Central memory CD4-positive, alpha-beta T cell (primary cell): ENCODE measurements at regions not wholly inside any gene's neighbourhood (a gene's known extent, or its start where the extent isn't known, plus 50 kb on each side); places are given as distances from the start of the nearest gene placed in this dataset.

Source experiments
- DNase-seq: peaks from one replicate; pipeline ENCODE4 v3.0.0; 2022

GRCh38 chr10:14385596-14386593 is 55.2 kb upstream of the FRMD4A start:
- DNase-seq = no peak

- DNase-seq = no peak
Measured at GRCh38 chr10:14384915-14385314, 54.2 kb upstream of the FRMD4A start.

DNA sequence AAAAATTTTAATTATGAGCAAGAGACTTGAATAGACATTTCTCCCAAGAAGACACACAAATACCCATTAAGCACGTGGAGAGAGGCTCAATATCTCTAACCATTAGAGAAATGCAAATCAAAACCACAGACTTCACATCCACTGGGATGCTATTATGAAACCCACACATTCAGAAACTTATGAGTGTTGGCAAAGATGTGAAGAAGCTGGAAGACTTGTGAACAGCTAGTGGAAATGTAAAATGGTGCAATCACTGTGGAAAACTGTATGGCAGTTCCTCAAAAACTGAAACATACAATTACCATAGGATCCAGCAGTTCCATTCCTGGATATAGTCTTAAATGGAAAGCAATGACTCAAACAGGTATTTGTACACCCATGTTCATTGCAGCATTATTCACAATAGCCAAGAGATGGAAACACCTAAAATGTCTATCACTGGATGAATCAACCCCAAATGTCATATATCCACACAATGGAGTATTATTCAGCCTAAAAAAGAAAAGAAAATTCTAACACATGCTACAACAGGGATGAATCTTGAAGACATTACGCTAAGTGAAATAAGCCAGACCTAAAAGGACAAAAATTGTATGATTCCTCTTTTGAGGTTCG is 53.5 kb upstream of the FRMD4A start:
- no peak for DNase-seq

DNA sequence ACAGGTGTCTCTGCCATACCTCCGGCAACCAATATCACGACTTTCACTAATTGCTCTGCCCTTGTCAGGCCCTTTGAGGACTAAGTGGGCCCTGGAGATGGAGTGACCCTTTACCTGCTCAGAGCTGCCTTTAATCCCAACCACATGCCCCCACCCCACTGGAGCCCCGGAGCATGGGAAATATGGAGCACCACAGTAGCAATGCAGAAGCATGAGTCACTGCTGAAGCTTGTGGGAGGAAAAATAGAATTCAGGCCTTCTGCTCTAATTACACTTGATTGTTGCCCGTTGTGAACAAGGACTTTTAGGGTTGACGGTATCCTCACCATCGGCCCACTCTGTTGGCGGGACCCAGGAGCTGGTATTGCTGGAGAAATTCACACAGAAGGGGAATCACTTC is 52.5 kb upstream of the FRMD4A start:
- no peak for DNase-seq

- DNase-seq = no peak
Measured at GRCh38 chr10:14382531-14382930, 51.8 kb upstream of the FRMD4A start.

DNA sequence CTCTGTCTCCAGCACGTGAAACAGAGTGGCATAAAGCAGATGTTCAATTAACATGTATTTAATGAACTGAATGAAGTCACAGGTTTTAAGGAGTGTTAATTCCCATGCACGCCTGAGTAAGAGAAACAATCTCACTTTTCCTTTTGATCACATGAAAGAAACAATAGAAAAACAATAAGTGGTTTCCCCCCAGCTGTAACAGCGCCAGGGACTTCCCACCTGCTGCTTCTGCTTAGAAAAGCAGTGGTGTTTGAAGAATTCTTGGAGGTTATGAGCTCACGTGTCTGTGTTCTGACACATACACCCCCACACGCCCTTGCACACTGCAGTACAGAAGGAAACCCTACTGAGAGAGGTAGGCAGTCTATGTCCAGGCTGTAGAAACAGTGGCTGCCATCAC is 51.3 kb upstream of the FRMD4A start:
- peak; percentile 29 for DNase-seq

DNA sequence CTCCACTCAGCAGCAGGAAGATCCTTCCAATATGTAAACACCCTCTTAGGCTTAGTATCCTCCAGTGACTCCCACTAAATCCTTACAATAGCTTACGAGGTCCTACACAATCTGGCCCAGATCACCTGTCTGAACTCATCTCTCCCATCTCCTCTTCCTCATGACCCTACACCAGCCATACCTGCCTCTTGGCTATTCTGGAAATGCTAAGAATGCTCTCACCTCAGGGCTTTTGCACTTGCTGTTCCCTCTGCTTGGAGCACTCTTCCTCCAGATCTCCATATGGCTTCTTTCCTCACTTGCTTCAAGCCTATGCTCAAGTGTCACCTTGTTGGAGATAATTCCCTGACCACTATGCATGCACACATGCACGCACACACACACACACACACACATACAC is 50.8 kb upstream of the FRMD4A start:
- no peak for DNase-seq

DNA sequence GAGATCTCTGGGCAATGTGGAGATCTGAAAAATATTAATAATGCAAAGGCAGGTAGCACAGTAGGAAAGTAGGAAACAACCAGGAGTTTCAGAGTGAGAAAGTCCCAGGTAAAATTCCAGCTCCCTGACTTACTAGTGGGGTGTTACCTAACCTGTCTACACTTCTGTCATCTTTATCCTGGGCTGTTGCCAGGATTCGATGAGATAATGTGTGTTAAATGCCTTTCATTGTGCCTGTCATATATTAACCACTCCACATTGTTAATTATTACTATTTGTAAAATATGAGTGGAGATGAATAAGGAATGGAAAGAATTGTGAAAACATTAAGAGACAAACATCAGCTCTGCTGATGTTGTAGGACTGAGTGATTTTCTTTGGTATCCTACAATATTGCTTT is 50.0 kb upstream of the FRMD4A start:
- no peak for DNase-seq
